Panc1 (cell line): ENCODE measurements at regions not wholly inside any gene's neighbourhood (a gene's known extent, or its start where the extent isn't known, plus 50 kb on each side); places are given as distances from the start of the nearest gene placed in this dataset.

Experiments used
- CTCF ChIP-seq: fragments of 450-650 bp; IDR thresholded peaks from 2 replicates; pipeline ENCODE4 v1.5.1; 2017; ENCODE audit warnings: mild to moderate bottlenecking
- POLR2AphosphoS5 ChIP-seq: IDR thresholded peaks from 2 replicates; pipeline ENCODE4 v1.6.1; 2012; ENCODE audit warnings: mild to moderate bottlenecking, low read depth, low read length, moderate library complexity
- REST ChIP-seq, 2 experiments: IDR thresholded peaks; 2 replicates each; pipeline ENCODE4 v1.6.1; 2011 to 2012; ENCODE audit warnings: low read depth in 2 of 2, control low read depth in 1 of 2, low read length in 1 of 2, mild to moderate bottlenecking in 1 of 2, moderate library complexity in 1 of 2; ENCODE audit not compliant: insufficient read depth in 1 of 2

GRCh38 chr4:14701896-14702295 is 300.4 kb upstream of the CPEB2 start:
- no peak for TF ChIP-seq CTCF
- no peak for TF ChIP-seq POLR2AphosphoS5
- no peak for TF ChIP-seq REST (IDR thresholded peaks at IDR 0.05; ENCODE audit: insufficient read depth in 1 of 2, low read depth in 2 of 2, low read length in 1 of 2)
